Endometrium (tissue), 2 donors: ENCODE measurements at regions not wholly inside any gene's neighbourhood (a gene's known extent, or its start where the extent isn't known, plus 50 kb on each side); places are given as distances from the start of the nearest gene placed in this dataset.

Experiments
- FAIRE-seq: peaks from 2 replicates; lab custom pipeline; 2012; peaks lifted over from hg19 to GRCh38; lab: Jason Lieb, UNC
- donor health status: control.
- donor health status: control.

DNA sequence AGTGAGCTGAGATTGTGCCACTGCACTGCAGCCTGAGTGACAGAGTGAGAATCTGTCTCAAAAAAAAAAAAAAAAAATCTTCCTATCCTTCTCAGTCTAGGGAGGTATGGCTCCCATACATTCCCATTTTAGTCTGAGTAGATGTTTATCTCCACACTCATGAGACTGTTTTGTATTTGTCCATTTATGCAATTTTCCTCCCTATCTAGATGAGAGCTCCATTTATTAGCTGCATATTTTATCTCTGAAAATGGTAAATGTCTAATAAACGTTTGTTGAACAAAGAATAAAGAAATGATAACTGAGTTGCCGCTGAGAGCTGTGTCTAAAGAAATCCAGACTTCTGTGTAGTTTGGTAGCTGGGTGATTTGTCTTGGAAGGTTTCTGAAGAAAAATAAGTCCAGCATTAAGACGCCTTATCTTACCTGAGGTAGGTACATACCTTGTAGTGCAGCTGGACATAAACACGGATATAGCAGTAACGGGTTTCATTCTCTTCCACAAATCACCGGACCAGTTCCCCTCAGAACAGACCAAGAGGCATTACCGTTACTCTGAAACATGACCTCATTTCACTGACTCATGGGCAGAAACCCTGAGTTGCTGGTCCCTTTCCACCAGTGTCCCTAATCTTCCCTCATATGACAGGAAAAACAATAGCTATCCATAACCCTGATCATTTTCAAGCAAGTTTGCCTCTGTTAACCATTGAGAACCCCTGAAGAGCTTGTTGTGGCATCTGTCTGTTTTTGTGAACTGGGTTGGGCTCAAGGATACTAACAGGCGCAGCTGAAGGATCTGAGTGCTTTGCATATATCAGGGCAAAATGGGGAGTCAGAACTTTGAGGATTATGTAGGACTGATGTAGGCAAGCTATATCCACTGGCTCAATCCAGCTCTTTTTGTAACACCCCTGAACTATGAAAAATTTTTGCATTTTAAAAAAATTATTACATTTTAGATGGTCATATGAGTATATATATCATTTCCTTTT, 177.4 kb upstream of the XYLT1 start:
- no peak for FAIRE-seq

DNA sequence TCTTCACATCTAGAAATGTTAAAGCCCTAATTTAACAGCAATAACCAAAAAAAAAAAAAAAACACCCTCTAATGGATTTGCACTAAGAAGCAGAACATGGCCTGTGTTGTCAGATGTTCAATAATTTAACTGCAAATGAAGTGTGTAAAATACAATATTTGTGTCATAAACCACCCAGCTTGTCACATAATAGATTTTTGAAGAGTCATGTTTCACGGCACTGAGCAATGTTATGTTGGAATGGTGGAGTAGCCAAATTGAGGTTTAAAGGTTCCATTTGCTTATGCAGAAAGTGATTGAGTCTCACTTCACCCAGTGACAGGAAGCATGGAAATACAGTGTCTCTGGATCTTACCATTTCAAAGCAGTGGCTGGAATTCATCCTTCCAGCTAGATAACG, 173.2 kb upstream of the XYLT1 start:
- no peak for FAIRE-seq

DNA sequence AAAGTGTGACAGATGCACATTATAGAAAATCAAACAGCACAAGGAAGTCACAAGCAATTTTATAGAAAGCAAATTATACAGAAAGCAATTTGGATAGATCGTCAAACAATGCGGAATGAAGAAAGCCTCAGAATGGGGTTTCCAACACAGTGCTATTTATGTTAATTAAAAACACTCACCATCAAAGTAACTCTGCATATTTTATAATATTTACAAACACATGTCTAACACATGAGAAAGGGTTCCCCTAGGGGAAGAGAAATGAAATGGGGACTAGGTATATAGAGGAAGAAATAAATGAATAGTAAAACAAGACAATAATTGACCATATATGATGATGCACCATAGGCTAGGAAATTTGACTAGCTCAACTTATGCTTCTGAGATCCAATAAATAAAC, 171.2 kb upstream of the XYLT1 start:
- FAIRE-seq: no peak

DNA sequence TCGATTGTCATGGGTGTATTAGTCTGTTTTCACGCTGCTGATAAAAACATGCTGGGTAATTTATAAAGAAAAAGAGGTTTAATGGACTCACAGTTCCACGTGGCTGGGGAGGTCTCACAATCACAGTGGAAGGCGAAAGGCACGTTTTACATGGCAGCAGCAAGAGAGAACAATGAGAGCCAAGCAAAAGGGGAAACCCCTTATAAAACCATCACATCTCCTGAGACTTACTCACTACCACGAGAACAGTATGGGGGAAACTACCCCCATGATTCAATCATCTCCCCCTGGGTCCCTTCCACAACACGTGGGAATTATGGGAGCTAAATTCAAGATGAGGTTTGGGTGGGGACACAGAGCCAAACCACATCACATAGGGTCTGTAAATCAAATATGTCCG, 167.4 kb upstream of the XYLT1 start:
- FAIRE-seq: no peak

DNA sequence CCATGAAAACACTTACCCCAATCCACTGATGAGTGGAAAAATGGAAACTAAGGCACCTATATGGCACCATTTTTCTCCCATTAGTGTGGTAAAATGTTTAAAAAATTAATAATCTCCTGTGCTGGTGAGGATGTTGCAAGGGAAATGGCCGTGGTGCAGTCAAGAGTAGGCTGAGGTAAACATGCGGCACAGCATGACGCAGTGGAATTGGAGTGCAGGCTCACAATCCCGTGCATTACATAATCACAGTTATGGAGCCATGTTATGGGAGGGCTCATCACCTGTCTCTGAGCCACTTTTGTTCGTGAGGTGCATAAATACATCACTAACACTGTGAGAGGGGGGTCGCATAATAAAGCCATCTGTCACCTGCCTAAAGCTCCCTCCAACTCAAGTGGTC, 164.4 kb upstream of the XYLT1 start:
- no peak for FAIRE-seq

DNA sequence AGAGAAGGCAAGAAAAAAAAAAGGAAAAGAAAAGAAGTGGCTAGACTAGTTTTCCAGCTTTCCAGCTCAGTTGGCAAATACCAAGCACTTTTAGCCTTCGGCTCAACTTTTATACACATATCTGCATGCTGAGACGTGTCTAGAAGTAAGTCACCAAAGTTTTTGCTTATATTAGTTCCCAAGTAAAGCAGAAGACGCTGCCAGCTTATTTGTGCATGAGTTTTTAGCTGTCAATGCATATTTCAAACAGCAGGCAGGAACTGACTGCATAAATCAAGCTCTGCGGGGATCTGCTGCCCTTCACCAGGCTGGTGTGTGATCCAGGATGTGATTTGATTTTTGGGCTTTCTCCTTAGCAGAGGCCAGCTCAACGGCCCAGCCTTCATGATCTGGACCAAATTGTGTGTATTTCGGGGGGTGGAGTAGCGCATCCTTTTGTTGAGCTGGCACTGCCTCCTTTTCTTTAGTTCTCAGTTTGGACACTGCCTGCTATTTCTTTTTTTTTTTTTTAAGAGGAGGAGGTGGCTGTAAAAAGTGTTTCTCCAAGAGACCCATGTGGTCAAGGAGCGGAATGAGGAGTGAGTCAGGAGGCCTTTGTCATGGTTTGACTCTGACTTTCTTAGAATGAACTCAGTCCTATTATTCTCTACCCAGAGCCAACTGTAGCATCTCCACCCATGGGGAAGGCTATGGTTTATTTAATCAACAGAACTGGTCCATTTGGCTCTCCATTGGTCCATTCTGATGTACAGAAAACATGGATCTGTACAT, 162.6 kb upstream of the XYLT1 start:
- FAIRE-seq: no peak

DNA sequence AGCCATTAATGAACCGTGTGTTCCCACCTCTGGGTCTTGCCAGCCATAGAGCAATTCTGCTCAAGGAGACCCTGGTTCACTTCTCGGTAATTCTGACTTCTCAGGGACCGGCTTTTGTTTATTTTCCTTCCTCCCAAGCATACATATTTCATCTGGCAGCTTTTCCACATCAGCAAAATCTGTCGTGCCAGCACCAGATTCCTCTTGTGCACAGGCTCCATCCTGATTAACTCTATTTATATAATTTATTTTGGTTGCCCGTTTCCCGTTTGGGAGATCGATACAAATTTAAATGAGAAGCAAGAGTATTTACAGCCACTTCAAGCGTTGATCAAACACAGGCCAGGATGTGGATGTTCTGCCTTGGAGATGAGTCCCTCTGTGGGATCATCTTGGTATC, 161.9 kb upstream of the XYLT1 start:
- FAIRE-seq: no peak

DNA sequence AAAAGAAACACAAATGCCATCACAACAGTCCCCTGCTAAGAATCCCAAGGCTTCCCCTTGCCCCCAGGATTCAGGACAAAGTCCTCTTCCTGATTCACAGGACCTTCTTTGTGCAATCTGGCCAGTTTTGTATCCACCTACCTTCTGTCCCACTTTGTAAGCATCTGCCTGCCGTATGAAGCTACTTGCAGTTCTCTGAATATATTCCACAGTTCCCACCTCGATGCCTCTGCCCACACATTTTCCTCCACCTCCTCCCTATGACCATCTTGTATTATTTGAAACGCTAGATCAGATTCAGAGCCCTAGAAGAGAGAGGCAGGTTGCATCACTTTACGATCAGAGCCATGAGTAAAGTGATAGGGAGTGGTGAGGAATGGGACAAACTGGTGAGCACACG, 159.2 kb upstream of the XYLT1 start:
- no peak for FAIRE-seq

DNA sequence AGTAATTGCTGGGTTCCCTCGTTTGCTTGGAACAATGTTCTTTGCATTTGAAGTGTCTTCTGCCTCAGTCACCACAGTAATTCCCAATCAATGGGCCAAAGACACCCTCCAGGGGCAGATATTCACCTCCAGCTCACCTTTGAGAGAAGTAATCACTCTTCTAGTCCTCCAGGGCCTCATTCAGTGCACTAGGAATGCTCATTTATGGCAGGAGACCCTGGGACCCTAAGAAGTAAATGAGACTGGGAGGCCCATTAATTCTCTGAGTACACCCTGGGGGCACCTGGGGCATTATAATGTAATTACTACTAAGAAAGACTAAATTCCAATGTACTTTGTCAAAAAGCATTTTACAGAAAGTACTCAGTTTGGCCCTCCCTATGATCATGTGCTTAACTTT, 158.2 kb upstream of the XYLT1 start:
- FAIRE-seq: no peak

DNA sequence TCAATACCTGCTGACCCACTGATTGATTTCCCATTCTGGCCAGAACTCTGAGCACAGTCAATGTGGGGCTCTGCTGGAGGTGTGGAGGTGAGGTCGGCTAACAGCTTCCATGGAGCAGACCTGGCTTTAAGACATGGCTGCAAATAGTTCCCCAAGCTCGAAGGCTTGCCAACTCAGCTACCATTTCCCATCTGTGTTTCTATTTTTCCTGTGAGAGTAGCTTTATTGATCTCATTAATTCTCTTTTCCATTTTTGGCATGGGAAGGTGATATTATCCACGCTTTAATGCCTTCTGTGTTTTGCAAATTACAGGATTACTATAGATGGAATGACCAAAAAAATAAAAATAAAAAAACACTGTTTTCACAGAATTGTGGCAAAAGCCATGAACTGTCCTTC, 151.6 kb upstream of the XYLT1 start:
- FAIRE-seq: no peak

DNA sequence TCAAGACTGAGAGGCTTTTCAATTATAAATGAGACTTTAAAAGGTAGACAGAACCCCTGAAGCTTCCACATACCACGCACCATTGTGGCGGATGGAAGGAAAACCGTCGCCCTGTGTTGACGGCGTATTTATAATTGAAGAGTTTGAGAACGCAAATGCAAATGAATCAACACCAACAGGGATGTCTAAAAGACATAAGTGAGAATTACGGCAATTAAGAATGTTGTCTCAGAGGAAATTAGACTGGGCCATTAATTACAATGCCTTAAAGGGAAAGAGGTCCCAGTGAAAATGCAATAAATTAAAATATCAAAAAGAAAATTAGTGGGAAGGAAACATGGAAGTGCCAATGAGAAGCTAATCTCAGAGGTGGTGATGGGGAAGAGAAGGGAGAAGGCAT, 148.5 kb upstream of the XYLT1 start:
- no peak for FAIRE-seq

DNA sequence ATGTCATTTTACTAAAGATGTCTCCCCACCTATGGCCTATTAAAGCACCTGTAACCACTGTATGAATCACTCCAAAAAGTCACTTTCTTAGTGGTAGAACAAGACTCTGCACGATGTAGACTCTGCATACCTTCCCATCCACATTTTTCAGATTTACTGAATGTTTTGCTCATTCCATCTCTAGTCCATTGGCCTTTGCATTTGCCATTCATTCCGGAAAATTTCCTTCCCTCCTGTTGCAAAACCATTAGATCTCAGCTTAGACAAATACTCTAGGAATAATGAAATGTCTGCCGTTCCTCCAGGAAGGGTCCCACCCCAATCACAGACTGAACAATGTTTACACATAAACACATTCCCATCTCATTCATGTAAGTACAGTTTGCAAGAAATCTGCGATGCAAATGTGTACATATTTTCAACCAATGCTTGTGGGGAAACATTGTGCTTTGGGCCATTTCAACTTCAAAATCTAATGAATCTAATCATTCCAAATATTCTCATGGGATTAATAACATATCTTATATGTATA, 146.3 kb upstream of the XYLT1 start:
- FAIRE-seq: no peak

DNA sequence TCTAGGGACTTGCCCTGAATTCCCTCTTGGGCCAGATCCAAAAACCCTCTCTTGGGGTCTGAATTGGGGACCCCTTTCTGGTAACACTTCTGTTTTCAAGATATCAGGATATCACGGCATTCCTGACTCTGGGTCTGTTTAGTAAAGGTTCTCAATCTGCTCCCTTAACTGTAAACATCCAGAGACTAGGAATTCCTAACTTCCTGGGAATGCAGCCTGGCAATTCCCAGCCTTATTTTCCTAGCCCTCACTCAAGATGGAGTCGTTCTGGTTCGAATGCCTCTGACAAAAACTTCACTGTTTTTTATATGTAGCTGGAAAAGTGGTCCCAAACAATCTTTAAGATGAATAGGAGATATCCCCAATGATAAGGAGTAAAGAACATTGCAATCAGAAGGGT, 141.6 kb upstream of the XYLT1 start:
- no peak for FAIRE-seq

DNA sequence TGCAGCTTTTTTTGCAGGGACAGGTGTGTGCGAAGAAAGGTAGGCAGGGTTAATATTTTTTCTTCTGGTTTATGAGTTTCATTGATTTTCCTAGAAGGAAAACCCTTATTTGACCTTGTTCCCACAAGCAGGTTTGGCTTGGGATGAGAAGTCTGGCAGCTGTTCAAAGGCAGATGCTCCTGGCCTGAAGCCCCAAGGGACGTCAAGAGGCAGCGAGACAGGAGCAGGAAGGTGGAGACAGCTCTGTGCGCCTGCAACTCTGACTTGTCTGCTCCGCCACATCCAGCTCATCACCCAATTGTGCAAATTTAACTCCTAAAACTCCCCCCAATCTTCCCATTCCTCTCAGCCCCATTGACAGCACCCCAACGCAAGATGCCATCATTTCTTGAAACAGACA, 136.8 kb upstream of the XYLT1 start:
- no peak for FAIRE-seq

DNA sequence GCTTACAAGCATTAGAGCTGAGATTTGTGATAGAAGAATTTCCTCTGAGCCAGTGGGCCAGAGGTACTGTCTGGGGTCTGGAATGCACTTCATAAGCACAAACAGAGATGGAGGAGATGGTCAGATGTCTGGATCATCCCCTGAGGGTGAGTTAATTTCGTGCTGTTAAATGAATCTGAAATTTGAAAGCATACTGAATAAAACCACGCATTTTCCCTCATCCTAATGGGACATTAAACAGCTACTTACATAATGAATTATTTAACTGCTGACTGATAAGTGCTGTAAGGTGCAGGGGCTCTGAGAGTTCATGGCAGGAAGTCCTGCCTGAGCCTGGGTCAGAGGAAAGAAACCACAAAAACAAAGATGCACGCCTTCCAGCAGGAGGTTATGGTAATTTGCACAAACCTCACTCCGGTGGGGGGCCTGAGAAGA, 136.3 kb upstream of the XYLT1 start:
- no peak for FAIRE-seq

DNA sequence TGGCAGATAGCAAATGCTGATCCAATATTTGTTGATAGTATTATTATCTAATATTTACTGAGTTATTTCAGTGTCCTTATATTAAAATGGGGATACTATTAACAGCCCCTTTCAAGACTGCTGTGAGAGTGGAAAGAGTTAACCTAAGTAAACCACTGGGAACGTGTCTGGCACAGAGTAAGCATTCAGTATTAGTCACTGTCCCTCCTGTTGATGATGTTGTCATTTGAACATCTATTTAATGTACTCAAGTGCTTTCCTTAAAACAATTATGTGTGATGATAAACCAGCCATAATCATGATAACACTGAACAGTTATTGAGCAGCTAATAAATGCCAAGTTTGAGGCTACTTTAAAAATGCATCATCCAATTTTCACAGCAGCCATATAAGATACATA, 135.7 kb upstream of the XYLT1 start:
- FAIRE-seq: no peak

DNA sequence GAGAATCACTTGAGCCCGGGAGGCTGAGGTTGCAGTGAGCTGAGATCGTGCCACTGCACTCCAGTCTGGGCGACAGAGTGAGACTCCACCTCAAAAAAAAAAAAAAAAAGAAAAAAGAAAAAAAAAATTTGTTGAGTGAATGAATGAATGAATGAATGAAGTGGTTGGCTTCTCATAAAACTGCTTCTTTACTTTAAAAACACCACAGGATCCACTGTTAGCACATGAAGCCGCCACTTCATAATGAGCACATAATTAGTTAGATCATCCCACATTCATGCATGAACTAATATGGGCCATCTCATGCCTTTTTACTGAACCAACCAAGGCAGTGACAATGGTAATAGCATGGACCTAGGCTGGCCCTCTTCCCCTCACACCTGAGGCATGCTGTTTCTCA, 135.0 kb upstream of the XYLT1 start:
- no peak for FAIRE-seq

DNA sequence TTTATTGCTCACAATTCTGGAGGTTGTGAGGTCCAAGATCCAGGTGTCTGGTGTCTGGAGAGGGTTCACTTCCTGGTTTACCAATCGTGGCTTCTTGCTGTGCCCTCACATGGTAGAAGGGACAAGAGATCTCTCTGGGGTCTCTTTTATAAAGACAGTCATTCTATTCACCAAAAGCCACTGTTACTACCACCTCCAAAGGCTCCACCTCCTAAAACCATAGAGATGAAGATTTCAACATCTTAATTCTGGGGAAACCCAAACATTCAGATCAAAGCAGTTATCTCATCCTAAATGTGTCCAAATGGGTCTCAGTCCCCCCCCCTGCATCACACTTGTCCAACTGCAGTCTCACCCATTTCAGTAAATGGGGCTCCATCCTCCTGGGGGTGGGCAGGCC, 132.9 kb upstream of the XYLT1 start:
- no peak for FAIRE-seq

DNA sequence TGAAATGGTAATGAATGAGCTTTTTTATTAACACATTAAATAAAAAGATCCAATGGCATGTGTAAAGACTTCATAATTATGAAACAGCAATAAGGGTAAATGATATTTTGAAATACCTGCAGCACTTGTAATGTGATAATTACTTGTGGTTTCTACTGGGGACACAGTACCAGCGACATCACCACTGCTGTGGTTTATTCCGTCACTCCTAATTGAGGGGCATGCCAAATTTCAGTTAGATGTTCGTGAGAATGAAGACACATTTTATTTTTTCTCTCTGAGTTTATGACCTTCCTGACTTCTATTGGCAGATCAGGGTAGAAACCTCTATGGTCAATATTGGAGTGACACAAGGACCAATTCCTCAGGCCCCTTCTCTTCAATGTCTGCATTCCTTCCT, 131.9 kb upstream of the XYLT1 start:
- FAIRE-seq: no peak

DNA sequence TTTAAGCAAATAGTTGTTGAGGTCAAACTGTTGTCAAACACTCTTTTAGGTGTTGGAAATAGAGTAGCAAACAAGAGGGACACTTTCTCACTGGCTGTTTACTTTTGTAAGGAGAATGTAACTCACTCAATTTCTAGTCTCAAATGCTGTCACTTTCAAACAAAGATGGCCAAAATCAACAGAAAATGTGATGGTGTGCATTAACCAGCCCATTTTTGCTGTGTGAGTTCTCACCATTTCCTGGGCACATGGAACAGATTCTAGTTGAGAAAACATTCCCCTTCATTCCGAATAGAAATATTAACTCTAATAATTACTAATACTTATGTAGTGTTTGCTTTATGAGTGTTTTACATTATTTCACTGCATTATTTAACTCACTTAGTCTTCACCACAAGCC, 128.2 kb upstream of the XYLT1 start:
- no peak for FAIRE-seq

DNA sequence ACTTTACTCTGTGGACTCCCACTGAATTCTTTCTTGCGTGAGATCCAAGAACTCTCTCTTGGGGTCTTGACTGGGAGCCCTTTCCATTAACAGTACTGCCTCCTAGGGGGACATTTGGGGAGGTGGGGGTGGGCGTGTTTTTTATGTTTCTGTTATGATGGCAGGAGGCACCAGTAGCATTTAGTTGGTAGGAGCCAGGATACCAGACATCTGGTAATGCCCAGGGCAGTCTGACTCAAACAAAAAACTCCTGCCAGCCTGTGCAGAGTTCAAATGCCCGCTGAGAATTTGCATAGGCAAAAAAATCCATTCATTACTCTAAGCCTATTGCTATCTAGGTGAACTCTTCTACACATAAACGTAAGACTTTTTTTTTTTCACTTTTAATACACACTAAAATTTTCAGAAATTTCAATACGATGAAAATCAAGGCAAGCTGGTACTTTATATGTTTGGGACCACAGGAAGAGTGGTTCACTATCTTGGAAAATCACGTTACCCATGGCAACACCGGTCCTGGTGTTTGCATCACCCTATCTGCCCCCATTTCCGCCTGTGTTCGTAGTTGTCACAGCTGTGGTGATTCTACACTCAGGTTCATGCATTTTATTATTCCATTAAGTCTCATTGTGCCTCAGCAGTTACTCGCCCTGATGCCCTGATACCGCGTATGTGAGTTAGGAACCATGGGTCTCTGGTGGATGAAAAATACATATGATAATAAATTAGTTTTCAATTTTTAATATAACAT, 121.1 kb upstream of the XYLT1 start:
- FAIRE-seq: no peak
